ENCODE measurements at regions not wholly inside any gene's neighbourhood (a gene's known extent, or its start where the extent isn't known, plus 50 kb on each side); places are given as distances from the start of the nearest gene placed in this dataset.
"Not testable (repeated sequence)": the region's sequence is repeated elsewhere in the genome, so short reads cannot be mapped to it uniquely, and the experiment has no call there.

- in situ Hi-C loops (cut with MboI; ENCODE audit: low sequenced_read_pairs) = no loop called here
These were observed 51.2 kb upstream of the CARD11 start for GRCh38 chr7:3094701-3095445.

- in situ Hi-C loops (cut with MboI; ENCODE audit: low sequenced_read_pairs) = no loop called here
These were observed 54.1 kb upstream of the CARD11 start for GRCh38 chr7:3097734-3098133.

DNA sequence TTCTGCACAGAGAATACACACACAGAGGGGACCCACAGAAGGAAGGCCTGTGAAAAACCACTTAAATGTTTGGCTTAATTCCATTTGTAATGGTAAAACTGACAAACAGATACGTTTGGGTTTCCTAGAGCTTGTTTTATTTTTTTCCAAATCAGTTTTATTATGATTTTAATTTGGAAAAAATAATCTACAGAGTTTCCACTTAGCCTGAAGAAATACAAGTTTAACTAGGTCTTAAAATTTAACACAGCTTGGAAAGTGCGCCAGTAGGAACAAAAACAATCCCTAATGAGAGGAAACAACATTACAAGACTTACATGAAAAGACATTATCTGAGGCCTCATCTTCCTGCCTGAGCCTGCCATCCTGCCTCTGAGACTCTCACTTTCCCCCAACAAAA, 58.5 kb upstream of the CARD11 start:
- in situ Hi-C loops (cut with MboI; ENCODE audit: low sequenced_read_pairs) = no loop called here

- in situ Hi-C loops (cut with MboI; ENCODE audit: low sequenced_read_pairs) = no loop called here
These were observed 60.1 kb upstream of the CARD11 start for GRCh38 chr7:3103614-3104398.

- in situ Hi-C loops (cut with MboI; ENCODE audit: low sequenced_read_pairs) = no loop called here
These were observed 62.2 kb upstream of the CARD11 start for GRCh38 chr7:3105856-3106255.

DNA sequence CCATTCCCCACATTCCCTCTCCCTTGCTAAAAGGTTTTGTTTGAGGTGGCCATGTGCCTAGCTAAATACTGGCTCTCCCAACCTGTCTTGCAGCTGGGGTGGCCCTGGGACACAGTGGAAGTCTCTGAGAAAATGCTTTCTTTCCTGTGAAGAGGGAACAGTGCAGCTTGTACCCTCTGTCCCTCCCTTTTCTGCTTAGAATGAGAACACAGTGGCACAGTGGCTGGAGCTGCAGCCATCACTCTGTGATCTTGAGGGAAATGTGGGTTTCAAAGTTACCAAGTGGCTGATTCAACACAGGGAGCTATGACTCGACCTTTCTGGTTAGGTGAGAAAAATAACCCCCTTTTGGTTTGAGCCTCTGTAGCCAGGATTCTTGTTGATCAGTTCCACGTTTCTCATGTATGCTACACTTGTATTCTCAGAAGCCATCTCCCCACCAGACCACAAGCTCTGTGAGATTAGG, 62.7 kb upstream of the CARD11 start:
- in situ Hi-C loops (cut with MboI; ENCODE audit: low sequenced_read_pairs) = no loop called here

DNA sequence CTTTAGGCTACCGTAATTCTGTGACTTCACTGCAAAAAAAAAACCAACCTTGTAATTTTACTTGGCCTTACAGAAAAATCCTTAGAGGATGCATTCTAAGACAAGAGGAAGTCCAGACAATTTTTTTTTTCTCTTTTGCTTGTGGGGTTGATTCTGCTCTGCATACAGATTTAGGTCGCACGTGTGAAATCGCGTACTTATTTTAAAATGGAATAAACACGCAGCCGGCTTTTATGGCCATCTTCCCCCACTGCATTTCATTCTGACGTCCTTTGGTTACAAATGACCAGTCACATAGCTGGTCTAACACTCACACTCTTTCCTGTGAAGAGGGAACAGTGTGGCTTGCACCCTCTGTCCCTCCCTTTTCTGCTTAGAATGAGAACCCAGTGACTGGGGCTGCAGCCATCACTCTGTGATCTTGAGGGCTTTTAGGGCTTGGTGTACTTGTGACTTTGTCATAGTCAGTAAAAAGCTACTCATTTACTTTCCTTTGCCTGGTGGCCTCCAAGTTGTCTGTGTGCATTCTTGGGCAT, 63.6 kb upstream of the CARD11 start:
- in situ Hi-C loops (cut with MboI; ENCODE audit: low sequenced_read_pairs) = no loop called here

GRCh38 chr7:3107889-3108570, 64.4 kb upstream of the CARD11 start:
- in situ Hi-C loops (cut with MboI; ENCODE audit: low sequenced_read_pairs) = no loop called here

DNA sequence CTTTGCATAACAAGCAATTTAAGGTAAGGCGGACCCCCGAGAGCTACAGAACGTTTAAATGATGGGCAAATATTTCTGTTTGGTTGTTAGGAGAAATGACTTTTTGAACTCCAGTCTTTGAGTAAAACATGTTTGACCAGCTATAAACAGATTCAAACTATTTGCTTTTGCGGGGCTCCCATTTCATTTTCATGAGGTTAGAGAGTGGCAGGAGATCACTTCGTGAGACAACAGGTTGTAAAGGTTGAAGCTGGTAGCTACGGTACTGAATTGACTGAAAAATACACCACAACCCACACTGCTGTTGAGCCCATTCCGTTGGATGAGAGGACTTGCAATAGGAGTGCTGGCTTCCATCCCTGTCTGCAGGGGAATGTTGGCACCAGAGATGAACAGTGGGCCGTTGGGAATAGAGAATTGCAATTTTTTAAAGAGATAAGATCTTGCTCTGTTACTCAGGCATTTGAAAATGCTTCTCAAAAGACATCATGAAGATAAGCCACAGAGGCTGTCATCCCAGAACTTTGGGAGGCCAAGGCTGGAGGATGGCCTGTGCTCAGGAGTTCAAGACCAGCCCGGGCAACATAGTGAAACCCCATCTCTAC, 65.7 kb upstream of the CARD11 start:
- in situ Hi-C loops (cut with MboI; ENCODE audit: low sequenced_read_pairs) = no loop called here

DNA sequence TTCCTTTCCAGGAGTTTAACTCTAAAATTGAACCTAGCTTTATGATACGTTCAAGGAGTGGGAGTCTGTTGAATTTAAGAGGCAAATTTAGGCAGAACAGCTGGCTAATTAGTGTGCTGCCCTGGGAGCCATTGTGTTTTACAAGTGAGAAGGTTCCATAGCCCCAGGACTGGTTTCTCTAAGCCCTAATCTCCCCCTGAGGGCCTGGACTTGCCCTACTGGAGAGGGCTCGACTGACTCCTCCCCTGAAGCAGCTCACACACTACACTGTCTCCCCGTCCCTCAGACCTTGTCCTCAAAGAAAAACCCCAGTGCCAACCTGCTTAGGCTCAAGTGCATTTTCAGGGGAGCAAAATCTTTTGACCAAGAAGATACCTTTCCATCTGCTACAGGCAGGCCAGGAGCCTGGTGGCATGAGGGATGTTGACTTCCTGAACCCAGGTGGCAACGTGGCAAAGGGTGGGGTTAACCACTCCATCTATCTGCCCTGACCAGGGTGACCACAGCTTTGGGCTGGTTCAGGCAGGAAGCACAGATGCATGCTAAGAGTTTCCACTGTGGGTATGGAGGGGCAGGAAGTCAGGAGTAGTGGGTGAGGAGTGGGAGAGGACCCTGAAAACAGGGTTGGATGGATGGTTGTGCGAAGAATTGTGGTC, 68.9 kb upstream of the CARD11 start:
- in situ Hi-C loops (cut with MboI; ENCODE audit: low sequenced_read_pairs) = no loop called here

GRCh38 chr7:3114917-3115316, 71.2 kb upstream of the CARD11 start:
- in situ Hi-C loops (cut with MboI; ENCODE audit: low sequenced_read_pairs) = no loop called here

DNA sequence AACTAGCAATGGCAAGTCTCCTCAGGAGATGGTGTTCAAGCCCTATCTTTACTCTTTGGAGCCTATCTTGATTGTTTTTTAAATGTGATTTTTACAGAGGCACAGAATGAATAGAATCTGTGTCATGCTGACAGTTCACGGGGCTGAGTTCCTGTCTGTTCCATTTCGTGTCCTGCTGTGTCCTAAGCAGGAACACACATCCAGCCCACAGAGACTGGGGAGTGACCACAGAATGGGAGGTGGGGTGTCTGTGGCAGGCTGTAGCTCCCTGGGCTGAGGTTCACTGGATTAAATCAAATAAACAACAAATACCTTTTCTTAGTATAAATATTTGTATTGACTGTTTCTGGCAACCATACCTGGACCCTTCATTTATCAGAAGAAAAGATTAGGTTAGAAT, 73.4 kb upstream of the CARD11 start:
- in situ Hi-C loops (cut with MboI; ENCODE audit: low sequenced_read_pairs) = no loop called here

GRCh38 chr7:3117488-3118231, 74.0 kb upstream of the CARD11 start:
- in situ Hi-C loops (cut with MboI; ENCODE audit: low sequenced_read_pairs) = no loop called here

- in situ Hi-C loops (cut with MboI; ENCODE audit: low sequenced_read_pairs) = not testable (repeated sequence)
These were observed 75.8 kb upstream of the CARD11 start for GRCh38 chr7:3119352-3119927.

- in situ Hi-C loops (cut with MboI; ENCODE audit: low sequenced_read_pairs) = no loop called here
These were observed 76.3 kb upstream of the CARD11 start for GRCh38 chr7:3119963-3120362.

DNA sequence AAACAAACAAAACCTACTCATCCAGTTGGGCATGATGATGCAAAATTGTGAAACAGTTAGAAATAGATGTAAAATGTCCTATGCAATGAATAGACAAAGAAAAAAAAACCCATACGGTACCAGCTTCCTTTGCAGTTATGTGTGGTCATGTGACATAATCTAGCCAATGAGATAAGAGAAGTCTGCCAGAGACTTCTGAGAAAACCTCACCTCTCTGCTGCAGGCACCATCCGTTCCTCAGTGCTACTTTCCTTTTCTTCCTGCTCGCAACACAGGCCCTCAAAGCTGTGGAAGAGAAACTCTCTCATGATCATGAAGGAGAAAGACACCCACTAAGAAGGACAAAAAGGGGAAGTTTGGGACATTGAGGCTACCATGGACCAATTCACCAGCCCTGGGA, 76.8 kb upstream of the CARD11 start:
- in situ Hi-C loops (cut with MboI; ENCODE audit: low sequenced_read_pairs) = no loop called here

DNA sequence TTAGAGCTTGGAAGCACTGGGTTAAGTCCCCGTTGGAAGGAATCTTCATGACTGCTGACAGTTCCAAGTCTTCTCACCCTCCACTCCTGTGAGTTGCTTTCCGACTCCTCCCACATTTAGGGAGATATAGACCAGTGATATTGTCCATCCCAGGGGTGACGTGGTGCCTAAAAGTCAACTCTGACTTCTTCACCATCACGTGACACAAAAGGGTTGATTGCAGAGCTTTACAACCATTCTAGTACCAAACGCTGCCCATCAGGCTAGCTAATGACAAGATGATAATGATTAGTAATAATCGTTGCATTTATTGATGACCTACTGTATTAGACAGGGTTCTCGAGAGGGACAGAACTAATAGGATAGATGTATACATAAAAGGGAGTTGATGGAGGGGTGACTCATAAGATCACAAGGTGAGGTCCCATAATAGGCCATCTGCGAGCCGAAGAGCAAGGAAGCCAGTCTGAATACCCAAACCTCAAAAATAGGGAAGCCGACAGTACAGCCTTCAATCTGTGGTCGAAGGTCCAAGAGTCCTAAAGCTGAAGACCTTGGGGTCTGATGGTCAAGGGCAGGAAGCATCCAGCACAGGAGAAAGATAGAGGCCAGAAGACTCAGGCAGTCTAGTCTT, 85.3 kb upstream of the CARD11 start:
- in situ Hi-C loops (cut with MboI; ENCODE audit: low sequenced_read_pairs) = no loop called here

GRCh38 chr7:3133811-3134385, 90.2 kb upstream of the CARD11 start:
- in situ Hi-C loops (cut with MboI; ENCODE audit: low sequenced_read_pairs) = no loop called here

- in situ Hi-C loops (cut with MboI; ENCODE audit: low sequenced_read_pairs) = no loop called here
These were observed 91.1 kb upstream of the CARD11 start for GRCh38 chr7:3134745-3135144.
